WTC11 (cell line): ENCODE measurements at regions not wholly inside any gene's neighbourhood (a gene's known extent, or its start where the extent isn't known, plus 50 kb on each side); places are given as distances from the start of the nearest gene placed in this dataset.

Source experiments
- ATAC-seq: fragments of 200-7000 bp; cut with Tn5 transposase; 2 replicates; pipeline ENCODE4 v1.10.0; 2021; ENCODE audit warnings: mild to moderate bottlenecking, moderate library complexity
- CTCF ChIA-PET: fragments of 300-600 bp; sonication (Branson Sonifier 250); formaldehyde crosslinking; loops from one replicate; lab custom pipeline; 2021; ENCODE audit warnings: antibody characterized with exemption; lab: Charles Lee
- POLR2A ChIA-PET: fragments of 350-600 bp; sonication (Branson Sonifier 250); formaldehyde crosslinking; loops from one replicate; lab custom pipeline; 2021; ENCODE audit warnings: antibody characterized with exemption; lab: Charles Lee
- DNase-seq: peaks from one replicate; pipeline ENCODE4 v3.0.0; 2021; ENCODE audit warnings: low spot score
- H3K27ac Mint-ChIP-seq: 2 replicates; pipeline ENCODE4 v1.8.0; 2021; ENCODE audit warnings: mixed read lengths
- H3K27me3 Mint-ChIP-seq: 2 replicates; pipeline ENCODE4 v1.8.0; 2021; ENCODE audit warnings: low read depth, mild to moderate bottlenecking, moderate library complexity, mixed read lengths
- H3K36me3 Mint-ChIP-seq: 2 replicates; pipeline ENCODE4 v1.8.0; 2021; ENCODE audit warnings: mixed read lengths
- H3K4me1 Mint-ChIP-seq: 2 replicates; pipeline ENCODE4 v1.8.0; 2022; ENCODE audit warnings: mixed read lengths
- H3K4me3 Mint-ChIP-seq: 2 replicates; pipeline ENCODE4 v1.8.0; 2021; ENCODE audit warnings: mild to moderate bottlenecking, moderate library complexity, mixed read lengths
- H3K9me3 Mint-ChIP-seq: 2 replicates; pipeline ENCODE4 v1.8.0; 2021; ENCODE audit warnings: mixed read lengths
- ELF4 ChIP-seq: sonication (generic); formaldehyde crosslinking; IDR thresholded peaks from 2 replicates; pipeline ENCODE4 v1.8.1; 2022; ENCODE audit warnings: low read depth, mild to moderate bottlenecking, moderate library complexity, missing genetic modification reagents
- FOXP1 ChIP-seq: sonication (generic); formaldehyde crosslinking; IDR thresholded peaks from 2 replicates; pipeline ENCODE4 v1.8.0; 2022; ENCODE audit warnings: missing genetic modification reagents, mild to moderate bottlenecking, moderate library complexity, borderline replicate concordance
- GABPB1 ChIP-seq: sonication (generic); formaldehyde crosslinking; IDR thresholded peaks from 2 replicates; pipeline ENCODE4 v1.8.1; 2023; ENCODE audit warnings: mild to moderate bottlenecking, missing genetic modification reagents
- GRHL2 ChIP-seq: fragments of 250-450 bp; sonication (Bioruptor Pico); IDR thresholded peaks from 2 replicates; pipeline ENCODE4 v1.8.0; 2022; ENCODE audit warnings: mild to moderate bottlenecking, moderate library complexity; ENCODE audit not compliant: insufficient replicate concordance, severe bottlenecking
- HMGA2 ChIP-seq: fragments of 250-450 bp; sonication (Bioruptor Pico); IDR thresholded peaks from 2 replicates; pipeline ENCODE4 v1.4.0; 2021; ENCODE audit warnings: mild to moderate bottlenecking, moderate library complexity
- IRF2 ChIP-seq: sonication (generic); formaldehyde crosslinking; IDR thresholded peaks from 2 replicates; pipeline ENCODE4 v1.8.0; 2022; ENCODE audit warnings: low read depth, missing genetic modification reagents, borderline replicate concordance
- JAZF1 ChIP-seq: fragments of 250-450 bp; sonication (Bioruptor Pico); IDR thresholded peaks from 2 replicates; pipeline ENCODE4 v1.9.0; 2021; ENCODE audit warnings: moderate library complexity, mild to moderate bottlenecking, inconsistent platforms
- MYBL2 ChIP-seq: sonication (generic); formaldehyde crosslinking; IDR thresholded peaks from 2 replicates; pipeline ENCODE4 v1.8.1; 2023; ENCODE audit warnings: mild to moderate bottlenecking, moderate library complexity, missing genetic modification reagents
- NFATC4 ChIP-seq: fragments of 250-450 bp; sonication (Bioruptor Pico); IDR thresholded peaks from 2 replicates; pipeline ENCODE4 v1.9.0; 2021; ENCODE audit warnings: mild to moderate bottlenecking
- NR1H2 ChIP-seq: sonication (generic); formaldehyde crosslinking; IDR thresholded peaks from 2 replicates; pipeline ENCODE4 v1.9.0; 2021; ENCODE audit warnings: mild to moderate bottlenecking, moderate library complexity, missing genetic modification reagents
- SOX15 ChIP-seq: fragments of 250-450 bp; sonication (Bioruptor Pico); IDR thresholded peaks from 2 replicates; pipeline ENCODE4 v1.9.0; 2021; ENCODE audit warnings: mild to moderate bottlenecking
- TEAD1 ChIP-seq: sonication (generic); formaldehyde crosslinking; IDR thresholded peaks from 2 replicates; pipeline ENCODE4 v1.8.0; 2022; ENCODE audit warnings: mild to moderate bottlenecking, missing genetic modification reagents
- TEAD4 ChIP-seq: sonication (generic); formaldehyde crosslinking; IDR thresholded peaks from 2 replicates; pipeline ENCODE4 v1.8.0; 2022; ENCODE audit warnings: mild to moderate bottlenecking, missing genetic modification reagents
- ZBTB21 ChIP-seq: sonication (generic); formaldehyde crosslinking; IDR thresholded peaks from 2 replicates; pipeline ENCODE4 v1.8.1; 2023; ENCODE audit warnings: mild to moderate bottlenecking, missing genetic modification reagents, borderline replicate concordance
- ZNF317 ChIP-seq: sonication (generic); formaldehyde crosslinking; IDR thresholded peaks from 2 replicates; pipeline ENCODE4 v1.8.1; 2023; ENCODE audit warnings: low read depth, mild to moderate bottlenecking, moderate library complexity, missing genetic modification reagents, borderline replicate concordance
- TF ChIP-seq, protein P1 (sequence below): fragments of 250-450 bp; sonication (Bioruptor Pico); IDR thresholded peaks from 2 replicates; pipeline ENCODE4 v1.9.0; 2021; ENCODE audit warnings: mild to moderate bottlenecking
- TF ChIP-seq, protein P2 (sequence below): sonication (generic); formaldehyde crosslinking; IDR thresholded peaks from 2 replicates; pipeline ENCODE4 v1.8.0; 2022; ENCODE audit warnings: mild to moderate bottlenecking, missing genetic modification reagents
- TF ChIP-seq, protein P3 (sequence below): fragments of 250-450 bp; sonication (Bioruptor Pico); IDR thresholded peaks from 2 replicates; pipeline ENCODE4 v1.9.0; 2021; ENCODE audit warnings: mild to moderate bottlenecking
- TF ChIP-seq, protein P4 (sequence below): sonication (generic); formaldehyde crosslinking; IDR thresholded peaks from 2 replicates; pipeline ENCODE4 v1.8.0; 2022; ENCODE audit warnings: mild to moderate bottlenecking, missing genetic modification reagents
- TF ChIP-seq, protein P5 (sequence below): sonication (generic); formaldehyde crosslinking; IDR thresholded peaks from 2 replicates; pipeline ENCODE4 v1.8.1; 2023; ENCODE audit warnings: mild to moderate bottlenecking, moderate library complexity, missing genetic modification reagents
- TF ChIP-seq, protein P6 (sequence below): fragments of 250-450 bp; sonication (Bioruptor Pico); conservative IDR thresholded peaks from 2 replicates; pipeline ENCODE4 v1.9.0; 2021; ENCODE audit warnings: mild to moderate bottlenecking
- TF ChIP-seq, protein P7 (sequence below): sonication (generic); formaldehyde crosslinking; IDR thresholded peaks from 2 replicates; pipeline ENCODE4 v1.8.1; 2022; ENCODE audit warnings: mild to moderate bottlenecking, moderate library complexity, missing genetic modification reagents
- TF ChIP-seq, protein P8 (sequence below): sonication (generic); formaldehyde crosslinking; IDR thresholded peaks from 2 replicates; pipeline ENCODE4 v1.8.1; 2023; ENCODE audit warnings: mild to moderate bottlenecking, missing genetic modification reagents

DNA sequence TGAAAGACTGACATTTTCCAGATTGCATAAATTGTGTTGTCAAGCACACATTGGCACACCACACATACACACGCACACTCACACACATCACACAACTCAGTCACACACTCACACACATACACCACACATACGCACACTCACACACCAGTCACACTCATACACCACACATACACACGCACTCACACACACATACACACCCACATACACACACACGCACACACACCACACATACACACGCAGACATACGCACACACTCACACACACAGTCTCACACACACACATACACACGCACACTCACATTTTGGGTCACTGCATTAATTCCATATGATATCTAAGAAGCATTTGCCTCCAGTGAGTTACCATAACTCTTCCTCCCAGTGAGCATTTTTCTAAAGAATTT, 578.3 kb upstream of the FRG1 start (continued):
- TF ChIP-seq, protein P1, sequence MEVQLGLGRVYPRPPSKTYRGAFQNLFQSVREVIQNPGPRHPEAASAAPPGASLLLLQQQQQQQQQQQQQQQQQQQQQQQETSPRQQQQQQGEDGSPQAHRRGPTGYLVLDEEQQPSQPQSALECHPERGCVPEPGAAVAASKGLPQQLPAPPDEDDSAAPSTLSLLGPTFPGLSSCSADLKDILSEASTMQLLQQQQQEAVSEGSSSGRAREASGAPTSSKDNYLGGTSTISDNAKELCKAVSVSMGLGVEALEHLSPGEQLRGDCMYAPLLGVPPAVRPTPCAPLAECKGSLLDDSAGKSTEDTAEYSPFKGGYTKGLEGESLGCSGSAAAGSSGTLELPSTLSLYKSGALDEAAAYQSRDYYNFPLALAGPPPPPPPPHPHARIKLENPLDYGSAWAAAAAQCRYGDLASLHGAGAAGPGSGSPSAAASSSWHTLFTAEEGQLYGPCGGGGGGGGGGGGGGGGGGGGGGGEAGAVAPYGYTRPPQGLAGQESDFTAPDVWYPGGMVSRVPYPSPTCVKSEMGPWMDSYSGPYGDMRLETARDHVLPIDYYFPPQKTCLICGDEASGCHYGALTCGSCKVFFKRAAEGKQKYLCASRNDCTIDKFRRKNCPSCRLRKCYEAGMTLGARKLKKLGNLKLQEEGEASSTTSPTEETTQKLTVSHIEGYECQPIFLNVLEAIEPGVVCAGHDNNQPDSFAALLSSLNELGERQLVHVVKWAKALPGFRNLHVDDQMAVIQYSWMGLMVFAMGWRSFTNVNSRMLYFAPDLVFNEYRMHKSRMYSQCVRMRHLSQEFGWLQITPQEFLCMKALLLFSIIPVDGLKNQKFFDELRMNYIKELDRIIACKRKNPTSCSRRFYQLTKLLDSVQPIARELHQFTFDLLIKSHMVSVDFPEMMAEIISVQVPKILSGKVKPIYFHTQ (CRISPR knock-in tag): no peak
- no peak for TF ChIP-seq GRHL2
- no peak for TF ChIP-seq FOXP1 (CRISPR knock-in tag)
- TF ChIP-seq ZBTB21 (CRISPR knock-in tag): no peak
- TF ChIP-seq NR1H2 (CRISPR knock-in tag): no peak
- no peak for TF ChIP-seq JAZF1 (CRISPR knock-in tag)
- TF ChIP-seq, protein P2, sequence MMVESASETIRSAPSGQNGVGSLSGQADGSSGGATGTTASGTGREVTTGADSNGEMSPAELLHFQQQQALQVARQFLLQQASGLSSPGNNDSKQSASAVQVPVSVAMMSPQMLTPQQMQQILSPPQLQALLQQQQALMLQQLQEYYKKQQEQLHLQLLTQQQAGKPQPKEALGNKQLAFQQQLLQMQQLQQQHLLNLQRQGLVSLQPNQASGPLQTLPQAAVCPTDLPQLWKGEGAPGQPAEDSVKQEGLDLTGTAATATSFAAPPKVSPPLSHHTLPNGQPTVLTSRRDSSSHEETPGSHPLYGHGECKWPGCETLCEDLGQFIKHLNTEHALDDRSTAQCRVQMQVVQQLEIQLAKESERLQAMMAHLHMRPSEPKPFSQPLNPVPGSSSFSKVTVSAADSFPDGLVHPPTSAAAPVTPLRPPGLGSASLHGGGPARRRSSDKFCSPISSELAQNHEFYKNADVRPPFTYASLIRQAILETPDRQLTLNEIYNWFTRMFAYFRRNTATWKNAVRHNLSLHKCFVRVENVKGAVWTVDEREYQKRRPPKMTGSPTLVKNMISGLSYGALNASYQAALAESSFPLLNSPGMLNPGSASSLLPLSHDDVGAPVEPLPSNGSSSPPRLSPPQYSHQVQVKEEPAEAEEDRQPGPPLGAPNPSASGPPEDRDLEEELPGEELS (CRISPR knock-in tag): no peak
- no peak for TF ChIP-seq SOX15 (CRISPR knock-in tag)
- TF ChIP-seq TEAD4 (CRISPR knock-in tag): no peak
- TF ChIP-seq, protein P3, sequence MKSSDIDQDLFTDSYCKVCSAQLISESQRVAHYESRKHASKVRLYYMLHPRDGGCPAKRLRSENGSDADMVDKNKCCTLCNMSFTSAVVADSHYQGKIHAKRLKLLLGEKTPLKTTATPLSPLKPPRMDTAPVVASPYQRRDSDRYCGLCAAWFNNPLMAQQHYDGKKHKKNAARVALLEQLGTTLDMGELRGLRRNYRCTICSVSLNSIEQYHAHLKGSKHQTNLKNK: no peak
- TF ChIP-seq NFATC4: no peak
- no peak for TF ChIP-seq GABPB1 (CRISPR knock-in tag)

DNA sequence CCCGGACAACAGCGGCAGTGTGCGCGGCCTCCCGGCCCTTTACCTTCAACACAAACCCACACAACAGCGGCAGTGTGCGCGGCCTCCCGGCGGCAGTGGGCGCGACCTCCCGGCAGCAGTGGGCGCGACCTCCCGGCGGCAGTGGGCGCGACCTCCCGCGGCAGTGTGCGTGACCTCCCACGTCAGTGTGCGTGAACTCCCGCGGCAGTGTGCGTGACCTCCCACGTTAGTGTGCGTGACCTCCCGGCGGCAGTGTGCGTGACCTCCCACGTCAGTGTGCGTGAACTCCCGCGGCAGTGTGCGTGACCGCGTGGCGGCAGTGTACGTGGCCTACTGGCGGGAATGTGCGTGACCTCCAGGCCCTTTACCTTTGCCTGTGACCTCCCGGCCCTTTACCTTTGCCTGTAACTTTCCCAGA, 576.6 kb upstream of the FRG1 start:
- no peak for ATAC-seq
- H3K9me3 Mint-ChIP-seq: peaks cover 49% of the 10 kb centered on the region
- H3K36me3 Mint-ChIP-seq: peaks cover 16% of the 10 kb centered on the region

DNA sequence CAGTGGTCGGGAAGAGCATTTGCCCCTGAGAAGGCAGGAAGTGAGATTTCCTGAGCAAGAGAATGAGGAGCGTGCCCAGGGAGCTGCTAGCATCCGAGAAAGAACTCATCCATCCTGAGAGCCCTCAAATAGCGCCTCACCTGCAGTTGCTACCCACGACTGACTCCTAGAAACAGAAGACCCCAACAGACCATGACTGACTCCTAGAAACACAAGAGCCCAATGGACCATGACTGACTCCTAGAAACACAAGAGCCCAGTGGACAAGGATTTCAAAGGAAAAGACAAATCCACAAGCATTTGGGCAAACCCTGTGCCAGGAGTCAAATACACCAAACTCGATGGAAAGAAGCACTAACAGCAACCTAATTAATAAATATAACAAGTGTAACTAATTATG, 575.2 kb upstream of the FRG1 start:
- no peak overlapping the region for H3K4me3 Mint-ChIP-seq
- no peaks in the 10 kb centered on the region for H3K4me1 Mint-ChIP-seq
- H3K27ac Mint-ChIP-seq: no peak overlapping the region
- no peak for DNase-seq
- H3K9me3 Mint-ChIP-seq: peaks cover 38% of the 10 kb centered on the region
- ATAC-seq: no peak
- CTCF ChIA-PET: no interaction called here
- POLR2A ChIA-PET: no interaction called here
- no peaks in the 10 kb centered on the region for H3K27me3 Mint-ChIP-seq
- peaks cover 13% of the 10 kb centered on the region for H3K36me3 Mint-ChIP-seq
- TF ChIP-seq, protein P4, sequence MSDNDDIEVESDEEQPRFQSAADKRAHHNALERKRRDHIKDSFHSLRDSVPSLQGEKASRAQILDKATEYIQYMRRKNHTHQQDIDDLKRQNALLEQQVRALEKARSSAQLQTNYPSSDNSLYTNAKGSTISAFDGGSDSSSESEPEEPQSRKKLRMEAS: no peak
- TF ChIP-seq ELF4 (CRISPR knock-in tag) (no peak), IRF2 (no peak), ZNF317 (no peak), TEAD1 (no peak), MYBL2 (CRISPR knock-in tag) (no peak), SOX15 (CRISPR knock-in tag) (no peak), HMGA2 (CRISPR knock-in tag) (no peak)
- TF ChIP-seq, protein P5, sequence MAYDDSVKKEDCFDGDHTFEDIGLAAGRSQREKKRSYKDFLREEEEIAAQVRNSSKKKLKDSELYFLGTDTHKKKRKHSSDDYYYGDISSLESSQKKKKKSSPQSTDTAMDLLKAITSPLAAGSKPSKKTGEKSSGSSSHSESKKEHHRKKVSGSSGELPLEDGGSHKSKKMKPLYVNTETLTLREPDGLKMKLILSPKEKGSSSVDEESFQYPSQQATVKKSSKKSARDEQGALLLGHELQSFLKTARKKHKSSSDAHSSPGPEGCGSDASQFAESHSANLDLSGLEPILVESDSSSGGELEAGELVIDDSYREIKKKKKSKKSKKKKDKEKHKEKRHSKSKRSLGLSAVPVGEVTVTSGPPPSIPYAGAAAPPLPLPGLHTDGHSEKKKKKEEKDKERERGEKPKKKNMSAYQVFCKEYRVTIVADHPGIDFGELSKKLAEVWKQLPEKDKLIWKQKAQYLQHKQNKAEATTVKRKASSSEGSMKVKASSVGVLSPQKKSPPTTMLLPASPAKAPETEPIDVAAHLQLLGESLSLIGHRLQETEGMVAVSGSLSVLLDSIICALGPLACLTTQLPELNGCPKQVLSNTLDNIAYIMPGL: no peak
- TF ChIP-seq, protein P6, sequence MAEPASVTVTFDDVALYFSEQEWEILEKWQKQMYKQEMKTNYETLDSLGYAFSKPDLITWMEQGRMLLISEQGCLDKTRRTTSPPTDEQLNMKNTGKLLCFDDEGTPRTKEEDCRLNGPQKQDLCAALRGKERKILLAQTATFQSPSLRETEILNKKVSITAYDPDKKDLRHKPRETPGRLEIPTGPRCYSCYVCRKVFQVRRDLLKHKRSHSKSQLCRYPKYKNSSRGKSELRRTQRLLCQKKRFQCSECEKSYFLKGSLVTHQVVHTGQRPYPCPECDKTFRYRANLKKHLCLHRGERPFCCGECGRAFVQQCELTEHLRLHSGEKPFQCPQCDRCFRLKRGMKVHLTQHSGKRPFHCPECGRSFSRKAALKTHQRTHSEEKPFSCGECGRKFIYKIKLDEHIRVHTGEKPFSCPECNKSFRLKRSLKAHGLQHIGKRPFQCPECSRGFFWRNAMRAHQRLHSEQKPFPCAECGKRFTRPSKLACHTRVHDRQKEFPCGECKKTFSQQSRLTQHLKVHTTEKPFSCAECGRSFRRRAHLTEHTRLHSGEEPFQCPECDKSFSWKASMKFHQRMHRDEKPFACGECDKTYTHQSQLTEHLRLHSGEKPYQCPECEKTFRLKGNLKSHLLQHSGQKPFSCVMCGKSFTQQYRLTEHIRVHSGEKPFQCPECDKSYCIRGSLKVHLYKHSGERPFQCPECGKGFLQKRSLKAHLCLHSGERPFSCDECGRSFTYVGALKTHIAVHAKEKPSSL (CRISPR knock-in tag): no peak
- TF ChIP-seq, protein P7, sequence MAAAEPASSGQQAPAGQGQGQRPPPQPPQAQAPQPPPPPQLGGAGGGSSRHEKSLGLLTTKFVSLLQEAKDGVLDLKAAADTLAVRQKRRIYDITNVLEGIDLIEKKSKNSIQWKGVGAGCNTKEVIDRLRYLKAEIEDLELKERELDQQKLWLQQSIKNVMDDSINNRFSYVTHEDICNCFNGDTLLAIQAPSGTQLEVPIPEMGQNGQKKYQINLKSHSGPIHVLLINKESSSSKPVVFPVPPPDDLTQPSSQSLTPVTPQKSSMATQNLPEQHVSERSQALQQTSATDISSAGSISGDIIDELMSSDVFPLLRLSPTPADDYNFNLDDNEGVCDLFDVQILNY (CRISPR knock-in tag): no peak

More for the DNA sequence above, 576.6 kb upstream of the FRG1 start:
- CTCF ChIA-PET: no interaction called here
- H3K27me3 Mint-ChIP-seq: no peaks in the 10 kb centered on the region
- POLR2A ChIA-PET: no interaction called here
- TF ChIP-seq IRF2: no peak
- TF ChIP-seq, protein P8, sequence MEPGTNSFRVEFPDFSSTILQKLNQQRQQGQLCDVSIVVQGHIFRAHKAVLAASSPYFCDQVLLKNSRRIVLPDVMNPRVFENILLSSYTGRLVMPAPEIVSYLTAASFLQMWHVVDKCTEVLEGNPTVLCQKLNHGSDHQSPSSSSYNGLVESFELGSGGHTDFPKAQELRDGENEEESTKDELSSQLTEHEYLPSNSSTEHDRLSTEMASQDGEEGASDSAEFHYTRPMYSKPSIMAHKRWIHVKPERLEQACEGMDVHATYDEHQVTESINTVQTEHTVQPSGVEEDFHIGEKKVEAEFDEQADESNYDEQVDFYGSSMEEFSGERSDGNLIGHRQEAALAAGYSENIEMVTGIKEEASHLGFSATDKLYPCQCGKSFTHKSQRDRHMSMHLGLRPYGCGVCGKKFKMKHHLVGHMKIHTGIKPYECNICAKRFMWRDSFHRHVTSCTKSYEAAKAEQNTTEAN (CRISPR knock-in tag): no peak
- TF ChIP-seq, all 79 proteins: peak for 0
- no peak for DNase-seq
- Mint-ChIP-seq H3K4me1 (no peaks in the 10 kb centered on the region), H3K27ac (no peak overlapping the region), H3K4me3 (no peak overlapping the region)
